Psoas muscle (tissue), 7 donors: ENCODE measurements at regions not wholly inside any gene's neighbourhood (a gene's known extent, or its start where the extent isn't known, plus 50 kb on each side); places are given as distances from the start of the nearest gene placed in this dataset.

ENCODE experiments used
- ATAC-seq, 4 donors: fragments of 200-7000 bp; cut with Tn5 transposase; one replicate each; pipeline ENCODE4 v1.9.1; 2020; ENCODE audit warnings: moderate library complexity in 3 of 4, mild to moderate bottlenecking in 2 of 4
- DNase-seq, 2 donors: peaks; one replicate each; pipeline ENCODE4 v3.0.0-alpha.2; 2020
- H3K27ac ChIP-seq: fragments of 200-600 bp; one replicate; pipeline ENCODE4 v1.8.0; 2022
- H3K27me3 ChIP-seq, 3 donors: fragments of 200-600 bp in 1 of 3; one replicate each; pipeline versions ENCODE4 v1.6.1 to v1.8.0; 2013 to 2022; ENCODE audit warnings: low read length in 2 of 3, mild to moderate bottlenecking in 2 of 3, moderate library complexity in 1 of 3; ENCODE audit not compliant: insufficient read depth in 3 of 3
- H3K36me3 ChIP-seq, 2 donors: fragments of 200-600 bp in 1 of 2; one replicate each; pipeline versions ENCODE4 v1.6.1 to v1.8.0; 2013 to 2022; ENCODE audit warnings: low read depth in 1 of 2, mild to moderate bottlenecking in 1 of 2, moderate library complexity in 1 of 2; ENCODE audit not compliant: insufficient read depth in 1 of 2
- H3K4me1 ChIP-seq: fragments of 200-600 bp; one replicate; pipeline ENCODE4 v1.8.0; 2022
- H3K4me3 ChIP-seq: fragments of 200-600 bp; one replicate; pipeline ENCODE4 v1.8.0; 2022; ENCODE audit warnings: mild to moderate bottlenecking
- H3K9me3 ChIP-seq: fragments of 200-600 bp; one replicate; pipeline ENCODE4 v1.8.0; 2022
- CTCF ChIP-seq: fragments of 200-600 bp; IDR thresholded peaks from one replicate; pipeline ENCODE4 v1.8.0; 2022; ENCODE audit warnings: antibody characterized with exemption
- WGBS, 3 donors: extraction: QIAGEN DNeasy Blood & Tissue Kit; methylation state at CpG; one replicate each; pipeline versions ENCODE4 v1.1.6 to v1.1.7; 2013; 5-methylcytosine and 5-hydroxymethylcytosine counted together
- intact Hi-C, 2 donors: fragments of 100-400 bp; cut with DNase I; formaldehyde crosslinking; loops; one replicate each; pipeline versions ENCODE4 v1.11.0 to v1.14.2; 2022
- donor health status: healthy with polysubstance abuse.
- donor health status: DM: no; HTN: no; CAD: no; lungs with moderate emphysema.
- donor health status: Bipolar disorder and iron deficiency.
- donor health status: healthy.
- donor health status: DM: yes; HTN: yes; CAD: no.
- donor health status: DM: no; HTN: no; CAD: no.
- donor health status: DM: yes; HTN: yes; CAD: no.

DNA sequence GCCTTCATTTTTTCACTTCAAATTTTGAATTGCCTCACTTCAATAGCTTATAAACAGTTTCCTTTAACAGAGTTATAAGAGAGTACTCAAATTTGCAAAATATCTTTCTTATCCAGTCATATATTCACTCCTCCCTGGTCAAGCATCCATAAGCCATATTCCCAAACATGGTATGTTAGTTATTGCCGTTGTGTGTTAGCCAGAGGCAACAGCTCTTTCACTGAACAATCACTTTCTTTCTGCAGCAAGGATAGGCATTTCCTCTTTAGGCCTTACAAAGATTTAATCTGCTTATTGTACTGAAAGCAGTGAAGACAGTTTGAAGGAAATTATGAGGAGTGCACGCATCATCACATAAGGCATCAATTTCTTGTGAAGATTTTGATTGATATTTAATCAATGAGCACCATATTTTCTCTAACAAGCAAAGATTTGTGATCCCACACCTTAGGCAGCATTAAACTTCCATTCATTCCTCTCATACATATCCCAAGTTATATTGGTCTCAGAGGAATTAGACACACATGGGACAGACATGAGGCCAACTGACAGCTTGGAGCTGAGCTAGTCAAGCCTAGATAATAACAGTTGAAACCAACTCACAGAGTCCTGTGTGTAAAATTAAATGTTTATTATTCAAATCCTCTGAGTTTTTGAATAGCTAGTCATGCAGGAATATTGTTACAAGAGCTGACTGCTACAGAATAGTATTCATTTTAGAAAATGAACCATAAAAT, 80.0 kb upstream of the EPHA6 start:
- Histone ChIP-seq H3K27ac (no peak overlapping the region), H3K36me3 (no peaks in the 10 kb centered on the region), H3K27me3 (no peaks in the 10 kb centered on the region), H3K4me3 (no peak overlapping the region), H3K4me1 (no peaks in the 10 kb centered on the region), H3K9me3 (no peaks in the 10 kb centered on the region)
- ATAC-seq (no peak), DNase-seq (no peak)
- intact Hi-C loops: no loop called here
- WGBS, 3 donors: 72 to 79% (median 76%) methylated on average over 2 of the region's 2 CpGs
- no peak for TF ChIP-seq CTCF

GRCh38 chr3:96748139-96748538, 66.3 kb upstream of the EPHA6 start:
- no peak overlapping the region for H3K4me3 ChIP-seq
- no peaks in the 10 kb centered on the region for H3K36me3 ChIP-seq
- H3K27ac ChIP-seq: no peak overlapping the region
- DNase-seq: no peak
- H3K4me1 ChIP-seq: no peaks in the 10 kb centered on the region
- ATAC-seq: no peak
- no peak for TF ChIP-seq CTCF
- intact Hi-C loops: no loop called here
- no peaks in the 10 kb centered on the region for H3K9me3 ChIP-seq
- H3K27me3 ChIP-seq: no peaks in the 10 kb centered on the region

DNA sequence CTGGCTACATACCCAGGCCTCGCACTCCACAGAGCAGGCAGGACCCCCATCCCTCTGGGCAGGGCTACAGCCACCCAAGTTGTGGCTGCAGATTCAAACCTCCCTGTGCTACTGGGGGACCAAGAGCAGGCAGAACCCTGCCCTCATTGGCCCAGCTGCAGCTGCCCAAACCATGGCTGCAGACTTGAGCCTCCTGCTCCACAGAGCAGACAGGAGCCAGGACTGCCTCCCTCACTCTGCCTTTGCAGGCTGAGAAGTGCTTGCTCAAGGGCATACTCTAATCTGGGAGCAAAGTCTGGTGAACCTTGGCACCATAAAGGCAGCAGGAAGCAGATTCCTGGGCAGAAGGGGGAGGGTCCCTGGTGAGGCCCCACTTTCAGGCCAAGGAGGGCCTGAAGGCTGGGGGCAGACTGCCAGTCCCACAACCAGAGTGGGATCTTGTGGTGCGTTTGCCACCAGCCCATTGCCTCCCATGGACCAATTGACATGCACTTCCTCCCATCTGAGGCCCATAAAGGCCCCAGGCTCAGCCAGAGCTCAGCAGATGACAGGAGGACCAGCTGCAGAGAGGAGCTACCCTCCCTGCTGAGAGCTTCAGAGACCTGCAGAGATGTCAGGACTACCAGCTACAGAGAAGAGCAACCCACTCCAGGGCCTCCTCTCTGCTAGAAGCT, 64.2 kb upstream of the EPHA6 start:
- Histone ChIP-seq H3K27ac (no peak overlapping the region), H3K27me3 (no peaks in the 10 kb centered on the region), H3K9me3 (no peaks in the 10 kb centered on the region), H3K36me3 (no peaks in the 10 kb centered on the region), H3K4me1 (no peaks in the 10 kb centered on the region), H3K4me3 (no peak overlapping the region)
- DNase-seq (no peak), ATAC-seq (no peak)
- intact Hi-C loops: no loop called here
- 83 to 92% (median 88%) methylated on average over 2 of the region's 2 CpGs for WGBS, 3 donors
- no peak for TF ChIP-seq CTCF

- WGBS, 3 donors: 84 to 87% (median 84%) methylated on average over 13 of the region's 13 CpGs
- H3K4me3 ChIP-seq: no peak overlapping the region
- TF ChIP-seq CTCF: no peak
- no peak overlapping the region for H3K27ac ChIP-seq
- H3K36me3 ChIP-seq: no peaks in the 10 kb centered on the region
- ATAC-seq: no peak
- intact Hi-C loops: no loop called here
- no peaks in the 10 kb centered on the region for H3K27me3 ChIP-seq
- no peaks in the 10 kb centered on the region for H3K9me3 ChIP-seq
- no peak for DNase-seq
- no peaks in the 10 kb centered on the region for H3K4me1 ChIP-seq
These were observed 61.3 kb upstream of the EPHA6 start for GRCh38 chr3:96753124-96753523.

- H3K27ac ChIP-seq: no peak overlapping the region
- DNase-seq (no peak), ATAC-seq (no peak)
- no peaks in the 10 kb centered on the region for H3K9me3 ChIP-seq
- no peak overlapping the region for H3K4me3 ChIP-seq
- 64 to 74% (median 72%) methylated on average over 5 of the region's 5 CpGs for WGBS, 3 donors
- no peaks in the 10 kb centered on the region for H3K27me3 ChIP-seq
- no peak for TF ChIP-seq CTCF
- no peaks in the 10 kb centered on the region for H3K4me1 ChIP-seq
- intact Hi-C loops: no loop called here
- H3K36me3 ChIP-seq: no peaks in the 10 kb centered on the region
These were observed 60.3 kb upstream of the EPHA6 start for GRCh38 chr3:96754128-96754527.
